PFSK-1 (cell line): ENCODE measurements at regions not wholly inside any gene's neighbourhood (a gene's known extent, or its start where the extent isn't known, plus 50 kb on each side); places are given as distances from the start of the nearest gene placed in this dataset.

Experiments used
- FOXP2 ChIP-seq: optimal IDR thresholded peaks from 2 replicates; pipeline ENCODE3; 2011; ENCODE audit warnings: borderline replicate concordance, control low read depth, inconsistent platforms; ENCODE audit not compliant: insufficient read depth; ENCODE audit errors: extremely low read length, extremely low read depth
- POLR2AphosphoS5 ChIP-seq: IDR thresholded peaks from 2 replicates; pipeline ENCODE4 v1.6.1; 2012; ENCODE audit warnings: low read depth, mild to moderate bottlenecking, control low read depth, low read length, moderate library complexity
- REST ChIP-seq, 2 experiments: IDR thresholded peaks; 2 replicates each; pipeline versions ENCODE4 v1.6.1 to v1.8.0; 2011 to 2012; ENCODE audit warnings: low read depth in 2 of 2, low read length in 2 of 2, control low read depth in 1 of 2, inconsistent platforms in 1 of 2, mild to moderate bottlenecking in 1 of 2, moderate library complexity in 1 of 2; ENCODE audit not compliant: insufficient read depth in 1 of 2
- SIN3A ChIP-seq: IDR thresholded peaks from 2 replicates; pipeline ENCODE4 v1.6.1; 2012; ENCODE audit warnings: mild to moderate bottlenecking, low read length, moderate library complexity, borderline replicate concordance; ENCODE audit not compliant: insufficient read depth
- TAF1 ChIP-seq: IDR thresholded peaks from 2 replicates; pipeline ENCODE4 v1.6.1; 2012; ENCODE audit warnings: low read length, control low read depth, borderline replicate concordance; ENCODE audit not compliant: insufficient read depth

- TF ChIP-seq POLR2AphosphoS5 (no peak), SIN3A (no peak), FOXP2 (no peak), REST (IDR thresholded peaks at IDR 0.05; ENCODE audit: insufficient read depth in 1 of 2, low read depth in 2 of 2, low read length in 2 of 2) (no peak), TAF1 (no peak)
Measured at GRCh38 chr2:222760301-222760897, 88.9 kb downstream of the MOGAT1 start.

DNA sequence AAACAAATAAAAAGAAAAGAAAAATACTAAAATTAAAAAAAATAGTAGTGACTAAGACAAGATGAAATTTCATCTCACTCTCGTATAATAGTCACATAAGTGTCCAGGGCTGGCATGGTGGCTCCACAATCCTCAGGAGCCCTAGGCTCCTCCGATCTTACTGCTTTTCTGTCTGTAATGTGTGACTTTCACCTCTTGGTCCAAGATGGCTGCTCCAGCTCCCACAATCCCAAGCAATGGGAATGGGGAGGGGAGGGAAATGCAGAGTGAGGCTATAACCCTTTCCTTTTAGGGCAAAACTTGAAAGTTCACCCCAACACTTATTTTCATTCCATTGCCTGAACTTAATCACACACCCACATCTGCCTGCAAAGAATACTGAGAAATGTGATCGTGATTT, 90.4 kb downstream of the MOGAT1 start:
- TF ChIP-seq TAF1, result no peak
- TF ChIP-seq SIN3A, result no peak
- TF ChIP-seq POLR2AphosphoS5, result no peak
- TF ChIP-seq REST (IDR thresholded peaks at IDR 0.05; ENCODE audit: insufficient read depth in 1 of 2, low read depth in 2 of 2, low read length in 2 of 2), result no peak
- no peak for TF ChIP-seq FOXP2

DNA sequence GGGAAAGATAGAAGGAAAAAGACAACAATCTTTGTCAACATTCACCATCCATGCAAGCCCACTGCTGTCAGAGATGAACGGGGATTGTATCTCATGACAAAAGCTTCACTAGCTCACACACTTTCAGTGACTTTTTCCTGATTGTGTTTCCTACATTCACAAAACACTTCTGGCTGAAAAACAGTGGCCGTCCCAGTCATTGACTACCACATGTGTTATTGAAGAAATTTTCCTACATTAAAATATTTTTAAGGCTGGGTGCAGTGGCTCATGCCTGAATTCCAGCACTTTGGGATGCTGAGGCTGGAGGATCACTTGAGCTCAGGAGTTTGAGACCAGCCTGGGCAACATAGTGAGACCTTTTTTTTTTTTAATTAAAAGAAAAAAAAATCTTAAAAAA, 90.9 kb downstream of the MOGAT1 start:
- no peak for TF ChIP-seq TAF1
- no peak for TF ChIP-seq REST (IDR thresholded peaks at IDR 0.05; ENCODE audit: insufficient read depth in 1 of 2, low read depth in 2 of 2, low read length in 2 of 2)

GRCh38 chr2:222769446-222769845, 91.4 kb upstream of the ACSL3 start:
- no peak for TF ChIP-seq SIN3A
- TF ChIP-seq POLR2AphosphoS5, result no peak
- TF ChIP-seq REST (IDR thresholded peaks at IDR 0.05; ENCODE audit: insufficient read depth in 1 of 2, low read depth in 2 of 2, low read length in 2 of 2), result no peak
- TF ChIP-seq TAF1, result no peak
- TF ChIP-seq FOXP2, result no peak

- no peak for TF ChIP-seq REST (IDR thresholded peaks at IDR 0.05; ENCODE audit: insufficient read depth in 1 of 2, low read depth in 2 of 2, low read length in 2 of 2)
- TF ChIP-seq SIN3A, result no peak
- no peak for TF ChIP-seq TAF1
- no peak for TF ChIP-seq POLR2AphosphoS5
- TF ChIP-seq FOXP2, result no peak
Measured at GRCh38 chr2:222769941-222770340, 90.9 kb upstream of the ACSL3 start.
